DND-41 (cell line): ENCODE measurements at regions not wholly inside any gene's neighbourhood (a gene's known extent, or its start where the extent isn't known, plus 50 kb on each side); places are given as distances from the start of the nearest gene placed in this dataset.

Experiments used
- CTCF ChIP-seq: IDR thresholded peaks from 2 replicates; pipeline ENCODE4 v1.5.1; 2012; ENCODE audit warnings: borderline replicate concordance, low read length, moderate library complexity, mild to moderate bottlenecking; ENCODE audit not compliant: poor library complexity, severe bottlenecking; ENCODE audit errors: extremely low read depth
- EZH2 ChIP-seq: IDR thresholded peaks from 3 replicates; pipeline ENCODE4 v1.6.1; 2012; ENCODE audit warnings: borderline replicate concordance, low read depth, mild to moderate bottlenecking, moderate library complexity, low read length, inconsistent platforms; ENCODE audit not compliant: severe bottlenecking

DNA sequence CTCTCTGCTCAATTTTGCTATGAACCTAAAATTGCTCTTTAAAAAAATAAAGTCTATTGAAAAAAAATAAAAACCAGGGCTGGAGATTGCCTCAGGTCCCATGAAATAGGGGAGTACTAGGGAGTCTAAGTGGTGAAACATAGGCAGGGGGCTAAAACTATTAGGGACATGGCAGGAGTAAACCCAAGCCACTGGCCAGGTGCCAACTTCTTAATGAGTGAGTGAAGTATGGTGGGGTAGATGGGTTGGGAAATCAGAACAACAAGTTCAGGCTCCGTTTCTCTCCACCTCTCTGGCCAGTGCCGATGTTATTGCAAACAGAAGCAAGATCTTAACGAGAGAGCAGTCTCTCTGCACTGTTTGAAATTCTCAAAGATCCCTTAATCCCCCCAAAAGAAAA lies 322.4 kb upstream of the CDH5 start:
- TF ChIP-seq CTCF (no peak), EZH2 (no peak)
